RWPE1 (cell line): ENCODE measurements at regions not wholly inside any gene's neighbourhood (a gene's known extent, or its start where the extent isn't known, plus 50 kb on each side); places are given as distances from the start of the nearest gene placed in this dataset.

Experiments
- CTCF ChIA-PET: fragments of 350-600 bp; sonication (Branson Sonifier 250); formaldehyde crosslinking; extraction: SDS; loops from one replicate; lab custom pipeline; 2021; lab: Yijun Ruan, JAX
- POLR2A ChIA-PET: fragments of 400-600 bp; formaldehyde crosslinking; extraction: SDS; loops from one replicate; lab custom pipeline; 2020; ENCODE audit warnings: antibody characterized with exemption; ENCODE audit not compliant: low non-redundant PET; lab: Yijun Ruan, JAX
- DNase-seq: peaks from one replicate; pipeline ENCODE4 v3.0.0; 2012; ENCODE audit warnings: low spot score
- H3K27ac ChIP-seq: fragments of 450-650 bp; 2 replicates; pipeline ENCODE4 v1.5.1; 2017
- TF ChIP-seq, protein P1 (sequence below): fragments of 450-650 bp; conservative IDR thresholded peaks from 2 replicates; pipeline ENCODE4 v1.5.1; 2017; ENCODE audit warnings: low read depth, mild to moderate bottlenecking

DNA sequence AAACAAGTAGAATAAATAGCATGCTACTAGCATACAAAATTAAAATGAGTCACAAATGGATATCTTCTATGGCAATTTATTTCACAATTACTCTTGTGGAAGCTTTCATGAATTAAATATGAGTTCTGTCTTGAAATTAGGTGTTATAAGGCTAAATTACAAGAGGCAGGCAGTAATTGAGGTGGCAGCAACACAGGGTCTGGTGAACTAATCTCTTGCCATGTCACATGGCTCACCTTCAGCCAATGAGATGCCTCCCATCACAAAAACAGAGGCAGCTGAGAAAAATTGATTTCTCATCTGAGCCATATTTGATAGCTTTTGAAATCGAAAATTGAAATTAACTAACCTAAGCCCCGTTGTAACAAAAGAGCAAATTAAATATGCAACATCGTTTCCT, 268.8 kb downstream of the NR2F2 start:
- ChIA-PET CTCF (interaction anchor here (0.6 kb wide), 1 partner anchor 1156 kb away, joined by 3 read pairs; no protein-coding TSS in a partner anchor), POLR2A (no interaction called here)
- no peak overlapping the region for H3K27ac ChIP-seq
- no peak for DNase-seq
- TF ChIP-seq, protein P1, sequence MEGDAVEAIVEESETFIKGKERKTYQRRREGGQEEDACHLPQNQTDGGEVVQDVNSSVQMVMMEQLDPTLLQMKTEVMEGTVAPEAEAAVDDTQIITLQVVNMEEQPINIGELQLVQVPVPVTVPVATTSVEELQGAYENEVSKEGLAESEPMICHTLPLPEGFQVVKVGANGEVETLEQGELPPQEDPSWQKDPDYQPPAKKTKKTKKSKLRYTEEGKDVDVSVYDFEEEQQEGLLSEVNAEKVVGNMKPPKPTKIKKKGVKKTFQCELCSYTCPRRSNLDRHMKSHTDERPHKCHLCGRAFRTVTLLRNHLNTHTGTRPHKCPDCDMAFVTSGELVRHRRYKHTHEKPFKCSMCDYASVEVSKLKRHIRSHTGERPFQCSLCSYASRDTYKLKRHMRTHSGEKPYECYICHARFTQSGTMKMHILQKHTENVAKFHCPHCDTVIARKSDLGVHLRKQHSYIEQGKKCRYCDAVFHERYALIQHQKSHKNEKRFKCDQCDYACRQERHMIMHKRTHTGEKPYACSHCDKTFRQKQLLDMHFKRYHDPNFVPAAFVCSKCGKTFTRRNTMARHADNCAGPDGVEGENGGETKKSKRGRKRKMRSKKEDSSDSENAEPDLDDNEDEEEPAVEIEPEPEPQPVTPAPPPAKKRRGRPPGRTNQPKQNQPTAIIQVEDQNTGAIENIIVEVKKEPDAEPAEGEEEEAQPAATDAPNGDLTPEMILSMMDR: no peak

DNA sequence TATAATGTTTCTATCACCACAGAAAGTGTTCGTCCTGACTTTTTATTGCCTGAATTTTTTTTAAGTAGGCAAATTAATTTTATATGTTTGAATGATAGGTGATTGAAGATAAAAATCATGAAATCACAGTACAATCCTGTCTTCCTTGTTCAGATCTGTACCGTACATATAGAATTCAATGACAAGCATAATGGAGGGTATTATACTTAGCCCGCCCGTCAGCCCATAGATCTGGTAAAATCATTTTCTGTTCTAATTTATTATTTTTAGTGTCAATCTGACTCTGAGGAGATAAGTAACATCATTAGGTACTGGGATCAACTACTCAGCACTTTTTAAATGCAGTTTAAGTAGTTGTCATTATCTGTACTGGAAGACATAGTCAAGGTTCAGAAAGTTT, 269.9 kb downstream of the NR2F2 start:
- POLR2A ChIA-PET: no interaction called here
- no peak overlapping the region for H3K27ac ChIP-seq
- CTCF ChIA-PET: no interaction called here
- TF ChIP-seq, protein P1: no peak
- no peak for DNase-seq

DNA sequence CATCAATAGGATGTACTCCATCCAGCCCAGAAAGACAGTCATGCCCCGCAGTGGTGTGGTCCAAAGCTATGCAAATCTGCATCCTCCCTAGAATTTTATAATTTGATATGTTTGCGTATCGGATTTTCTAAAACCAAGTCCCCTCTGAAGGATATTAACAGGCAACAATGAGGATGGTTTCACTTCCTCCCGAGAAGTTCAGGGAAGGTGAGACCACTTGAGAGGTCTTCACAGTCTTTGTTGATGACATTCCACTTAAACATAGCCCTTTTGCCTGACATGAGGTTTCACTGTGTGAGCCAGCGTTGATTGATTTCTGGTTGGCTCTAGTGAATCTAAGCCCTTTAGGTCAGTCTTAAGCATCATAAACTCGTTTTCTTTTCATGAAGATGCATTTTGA, 276.1 kb downstream of the NR2F2 start:
- POLR2A ChIA-PET: no interaction called here
- DNase-seq: no peak
- no peak overlapping the region for H3K27ac ChIP-seq
- CTCF ChIA-PET: interaction anchor here (1.0 kb wide), 1 partner anchor 337 kb away, joined by 3 read pairs; no protein-coding TSS in a partner anchor
- TF ChIP-seq, protein P1: no peak

DNA sequence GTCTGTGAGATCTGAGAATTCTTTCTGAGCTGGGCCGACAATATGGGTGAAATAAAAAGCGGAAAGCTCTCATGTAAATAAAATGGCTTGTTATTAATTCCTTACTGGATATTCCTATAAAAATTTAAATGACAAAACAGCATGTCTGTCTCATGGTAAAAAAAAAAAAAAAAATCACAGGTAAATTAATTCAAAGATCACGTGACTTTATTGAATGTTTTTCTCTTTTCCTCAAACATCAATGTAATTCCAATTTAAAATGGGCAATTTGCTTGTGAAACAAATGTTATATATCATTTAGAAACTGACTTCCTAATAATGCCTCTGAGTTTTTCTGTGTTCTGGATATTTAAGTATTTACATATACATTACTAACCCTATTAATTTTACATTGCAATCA, 280.3 kb downstream of the NR2F2 start:
- CTCF ChIA-PET: no interaction called here
- POLR2A ChIA-PET: no interaction called here
- TF ChIP-seq, protein P1: no peak
- no peak for DNase-seq
- no peak overlapping the region for H3K27ac ChIP-seq

DNA sequence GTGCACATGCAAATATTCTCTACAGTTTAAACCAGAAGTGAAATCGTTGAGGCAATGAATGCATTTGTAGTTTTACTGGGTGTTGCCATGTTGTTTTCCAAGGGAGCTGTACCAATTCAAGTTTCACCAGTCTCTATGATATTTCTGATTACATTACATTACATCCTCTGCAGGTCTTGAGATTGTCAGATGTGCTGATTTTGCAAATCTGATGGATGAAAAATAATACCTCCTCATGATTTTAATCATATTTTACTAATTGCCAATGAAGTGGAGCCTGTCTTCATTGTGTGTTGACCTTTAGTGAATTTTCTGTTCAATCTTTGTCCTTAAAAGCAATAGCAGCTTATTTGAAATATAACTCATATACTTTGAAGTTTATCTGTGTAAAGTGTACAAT, 282.4 kb downstream of the NR2F2 start:
- H3K27ac ChIP-seq: no peak overlapping the region
- CTCF ChIA-PET: no interaction called here
- no peak for DNase-seq
- POLR2A ChIA-PET: no interaction called here
- TF ChIP-seq, protein P1: no peak

DNA sequence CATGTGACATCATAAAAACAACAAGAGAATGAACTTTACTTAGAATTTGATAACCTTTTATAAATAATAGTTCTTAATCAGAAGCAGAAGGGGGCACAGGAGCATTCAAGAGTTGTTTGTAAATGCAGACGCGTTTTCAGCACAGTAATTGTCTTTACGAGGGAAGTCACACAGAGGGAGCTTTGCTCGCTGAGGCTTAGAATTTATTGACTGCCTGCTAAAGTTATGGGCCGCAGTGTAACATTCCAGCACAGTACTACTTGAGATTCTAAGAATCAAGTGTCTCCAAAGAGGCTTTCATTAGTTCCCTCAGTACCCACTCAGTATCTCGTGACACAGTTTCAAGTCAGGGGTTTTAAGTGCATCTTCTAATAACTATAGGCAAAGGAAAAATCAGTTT, 288.7 kb downstream of the NR2F2 start:
- ChIA-PET CTCF (interaction anchor here (0.8 kb wide), 1 partner anchor 1148 kb away, joined by 3 read pairs; no protein-coding TSS in a partner anchor), POLR2A (no interaction called here)
- TF ChIP-seq, protein P1: no peak
- H3K27ac ChIP-seq: no peak overlapping the region
- DNase-seq: no peak

DNA sequence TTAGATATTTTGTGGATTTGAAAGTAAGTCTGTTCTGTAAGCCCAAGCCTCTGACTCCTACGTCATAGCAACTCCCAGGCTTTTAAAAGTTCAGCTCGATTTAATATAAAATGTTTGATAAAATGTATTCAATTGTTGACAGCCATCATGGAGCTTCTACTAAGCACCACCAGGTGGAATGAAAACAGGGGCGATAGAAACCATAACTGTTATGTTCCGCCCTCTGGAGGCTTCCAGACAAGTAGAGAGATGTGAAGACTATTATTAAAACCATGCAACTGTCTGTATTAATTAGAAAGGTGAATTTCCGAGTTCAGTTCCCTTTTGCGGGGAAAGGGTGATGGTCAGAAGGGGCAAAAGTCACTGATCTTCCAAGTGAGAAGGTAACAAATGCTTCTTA, 292.2 kb downstream of the NR2F2 start:
- TF ChIP-seq, protein P1: no peak
- POLR2A ChIA-PET: no interaction called here
- H3K27ac ChIP-seq: no peak overlapping the region
- CTCF ChIA-PET: no interaction called here
- no peak for DNase-seq
